GM12873 (cell line): ENCODE measurements at regions not wholly inside any gene's neighbourhood (a gene's known extent, or its start where the extent isn't known, plus 50 kb on each side); places are given as distances from the start of the nearest gene placed in this dataset.

Experiments used
- TF ChIP-seq, protein P1 (sequence below): IDR thresholded peaks from 2 replicates; pipeline ENCODE4 v1.5.1; 2012; ENCODE audit warnings: low read depth, mild to moderate bottlenecking, moderate library complexity, low read length, control low read depth; ENCODE audit not compliant: insufficient read depth; ENCODE audit errors: missing control alignments

- TF ChIP-seq, protein P1, sequence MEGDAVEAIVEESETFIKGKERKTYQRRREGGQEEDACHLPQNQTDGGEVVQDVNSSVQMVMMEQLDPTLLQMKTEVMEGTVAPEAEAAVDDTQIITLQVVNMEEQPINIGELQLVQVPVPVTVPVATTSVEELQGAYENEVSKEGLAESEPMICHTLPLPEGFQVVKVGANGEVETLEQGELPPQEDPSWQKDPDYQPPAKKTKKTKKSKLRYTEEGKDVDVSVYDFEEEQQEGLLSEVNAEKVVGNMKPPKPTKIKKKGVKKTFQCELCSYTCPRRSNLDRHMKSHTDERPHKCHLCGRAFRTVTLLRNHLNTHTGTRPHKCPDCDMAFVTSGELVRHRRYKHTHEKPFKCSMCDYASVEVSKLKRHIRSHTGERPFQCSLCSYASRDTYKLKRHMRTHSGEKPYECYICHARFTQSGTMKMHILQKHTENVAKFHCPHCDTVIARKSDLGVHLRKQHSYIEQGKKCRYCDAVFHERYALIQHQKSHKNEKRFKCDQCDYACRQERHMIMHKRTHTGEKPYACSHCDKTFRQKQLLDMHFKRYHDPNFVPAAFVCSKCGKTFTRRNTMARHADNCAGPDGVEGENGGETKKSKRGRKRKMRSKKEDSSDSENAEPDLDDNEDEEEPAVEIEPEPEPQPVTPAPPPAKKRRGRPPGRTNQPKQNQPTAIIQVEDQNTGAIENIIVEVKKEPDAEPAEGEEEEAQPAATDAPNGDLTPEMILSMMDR = no peak
Measured at GRCh38 chr9:89680547-89681467, 76.0 kb downstream of the GADD45G start.

- TF ChIP-seq, protein P1 = no peak
Measured at GRCh38 chr9:89683626-89684025, 78.8 kb downstream of the GADD45G start.

- TF ChIP-seq, protein P1 = no peak
Measured at GRCh38 chr9:89684218-89684617, 79.4 kb downstream of the GADD45G start.

DNA sequence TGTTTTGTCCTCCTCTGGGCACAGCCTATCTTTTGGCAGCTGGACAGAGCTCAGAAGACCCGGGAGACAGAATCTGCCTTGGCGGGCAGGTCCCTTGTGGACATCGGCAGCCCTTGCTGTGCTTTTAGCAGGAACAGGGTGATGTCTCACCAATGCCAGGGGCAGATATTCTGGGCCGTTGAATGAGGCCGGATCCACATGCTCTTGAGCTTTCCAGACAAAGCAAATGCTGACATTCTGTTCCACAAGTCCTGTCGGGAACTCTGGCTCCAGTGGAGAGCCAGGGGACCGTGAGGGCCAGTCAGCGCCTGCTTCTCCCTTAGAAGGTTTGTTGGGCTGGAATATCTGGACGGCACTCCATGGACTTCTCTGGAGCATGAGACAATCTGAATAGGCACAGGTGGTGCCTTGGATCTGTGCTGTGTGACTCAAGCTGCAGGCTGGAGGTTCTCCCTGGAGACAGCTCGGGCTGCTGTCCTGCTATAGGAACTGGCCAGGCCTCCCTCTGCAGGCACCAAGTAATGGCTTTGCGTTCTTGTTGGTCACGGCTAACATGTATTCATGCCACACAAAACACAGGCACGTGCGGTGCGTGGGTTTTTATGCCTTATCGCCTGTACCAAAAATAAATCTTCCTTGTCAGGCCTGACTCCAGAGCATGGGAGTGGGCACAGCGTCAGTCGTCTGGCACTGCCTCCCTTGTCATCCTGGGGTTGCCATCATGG, 80.3 kb downstream of the GADD45G start:
- TF ChIP-seq, protein P1 = no peak

DNA sequence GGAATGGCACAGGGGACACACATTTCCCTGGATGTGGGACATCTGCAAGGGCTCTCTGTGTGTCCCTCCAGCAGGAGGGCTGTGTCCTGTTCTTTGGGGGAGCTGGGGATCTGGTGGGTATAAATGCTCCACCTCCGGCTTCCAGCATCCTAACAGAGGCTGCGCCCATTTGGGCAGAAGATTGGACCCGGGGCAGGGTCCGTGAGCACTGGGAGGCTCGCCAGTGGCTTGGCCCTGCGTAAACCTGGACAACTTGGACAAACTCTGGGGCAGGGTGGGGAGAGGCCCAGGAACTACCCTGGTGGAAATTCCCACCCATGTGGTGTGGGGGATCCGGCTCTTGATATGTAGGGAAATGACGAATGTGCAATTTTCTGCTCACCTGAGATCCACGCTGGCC, 80.9 kb downstream of the GADD45G start:
- TF ChIP-seq, protein P1 = no peak

- TF ChIP-seq, protein P1 = no peak
Measured at GRCh38 chr9:89686126-89686525, 81.3 kb downstream of the GADD45G start.

DNA sequence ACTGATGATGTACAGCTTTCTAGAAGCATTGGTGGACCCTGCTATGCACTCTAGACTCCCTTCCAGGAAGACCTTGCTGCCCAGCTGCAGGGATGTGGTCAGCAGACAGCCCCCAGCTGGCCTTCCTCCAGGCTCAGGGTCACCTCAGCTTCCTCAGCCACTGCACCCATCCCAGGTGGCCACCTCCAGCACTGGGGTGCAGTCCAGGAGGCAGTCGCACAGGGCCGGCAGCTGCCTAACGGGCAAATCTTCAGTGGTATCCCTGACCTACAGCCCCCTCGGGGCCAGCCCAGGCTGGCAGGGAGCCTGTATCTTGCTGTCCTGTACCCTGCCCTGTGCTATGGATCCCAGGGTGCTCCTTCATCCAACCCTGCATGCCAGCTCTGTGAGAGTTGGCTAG, 81.8 kb downstream of the GADD45G start:
- TF ChIP-seq, protein P1 = no peak
